ENCODE measurements at regions not wholly inside any gene's neighbourhood (a gene's known extent, or its start where the extent isn't known, plus 50 kb on each side); places are given as distances from the start of the nearest gene placed in this dataset.
"Not testable (repeated sequence)": the region's sequence is repeated elsewhere in the genome, so short reads cannot be mapped to it uniquely, and the experiment has no call there.

- DNase-seq (ENCODE audit: low read depth): no peak
These were observed 55.0 kb upstream of the PPP1R2C start for GRCh38 chrX:42832764-42833549.

DNA sequence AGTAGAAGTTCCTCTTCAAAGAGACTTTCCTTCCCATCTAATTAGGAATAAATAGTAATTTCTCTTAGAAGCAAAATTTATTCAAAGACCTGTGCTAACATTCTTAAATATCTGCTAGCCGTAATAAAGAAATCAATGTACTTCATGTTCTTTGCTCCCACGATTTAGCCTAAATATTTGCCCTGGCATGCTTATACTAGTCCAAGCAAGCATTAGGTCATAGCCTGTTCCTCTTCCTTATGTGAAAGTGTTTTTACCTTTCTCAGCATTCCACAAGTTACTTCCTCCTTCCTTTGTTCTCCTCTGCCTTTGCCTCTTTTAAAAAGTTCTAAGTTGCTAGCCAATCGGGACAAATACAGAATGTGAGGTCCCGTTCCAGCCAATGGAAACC, 55.6 kb upstream of the PPP1R2C start:
- not testable (repeated sequence) for DNase-seq (ENCODE audit: low read depth)

DNA sequence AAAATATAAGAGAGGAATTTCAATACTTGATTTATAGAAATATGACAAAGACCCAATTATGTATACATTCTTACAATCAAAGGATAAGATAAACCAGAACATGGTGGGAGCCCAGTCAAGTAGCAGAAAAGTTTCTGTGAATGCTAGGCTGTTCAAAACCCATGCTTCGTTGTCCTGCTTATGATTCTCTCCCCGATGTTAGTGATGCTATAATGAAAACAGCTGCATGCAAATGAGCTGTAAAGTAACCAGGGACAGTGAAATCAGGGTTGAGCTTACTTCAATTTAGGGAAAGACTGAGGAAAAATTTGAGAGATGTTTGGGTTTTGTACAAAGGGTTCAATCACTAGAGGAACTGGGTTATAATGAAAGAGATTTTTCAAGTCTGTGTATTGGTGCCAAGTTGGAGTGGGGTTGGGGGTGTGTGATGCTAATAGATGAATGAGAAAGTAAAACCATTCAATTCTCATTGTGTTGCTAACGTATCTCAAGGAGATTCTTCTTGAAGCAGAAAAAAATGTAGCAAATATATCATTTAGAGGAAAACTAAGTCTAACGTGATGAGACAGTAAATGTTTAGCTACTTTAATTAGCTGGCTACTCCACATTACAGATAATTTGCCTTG, 59.3 kb upstream of the PPP1R2C start:
- DNase-seq (ENCODE audit: low read depth): no peak

DNA sequence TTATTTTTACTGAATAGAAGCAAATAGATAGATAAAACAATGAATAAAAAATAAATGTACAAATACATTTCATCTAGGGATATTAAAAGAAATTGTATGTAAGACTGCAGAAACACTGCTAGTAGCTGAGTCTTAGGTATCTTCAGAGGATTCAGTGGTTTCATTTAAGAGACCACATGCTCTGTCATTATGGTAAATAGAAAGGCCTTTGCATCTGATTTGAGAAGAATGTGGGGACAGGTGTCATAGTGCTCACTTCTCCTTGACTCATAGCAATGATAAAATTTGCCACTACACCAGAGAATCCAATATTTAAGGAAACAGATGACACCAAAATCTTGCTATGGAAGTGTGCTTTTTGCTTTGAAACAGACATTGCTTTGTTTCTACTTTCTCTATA, 59.8 kb upstream of the PPP1R2C start:
- no peak for DNase-seq (ENCODE audit: low read depth)

GRCh38 chrX:42839632-42840031, 61.7 kb upstream of the PPP1R2C start:
- DNase-seq (ENCODE audit: low read depth): no peak

GRCh38 chrX:42846741-42847140, 68.8 kb upstream of the PPP1R2C start:
- no peak for DNase-seq (ENCODE audit: low read depth)

GRCh38 chrX:42855259-42855658, 77.3 kb upstream of the PPP1R2C start:
- DNase-seq (ENCODE audit: low read depth): no peak

GRCh38 chrX:42857766-42858165, 79.8 kb upstream of the PPP1R2C start:
- DNase-seq (ENCODE audit: low read depth): no peak

- DNase-seq (ENCODE audit: low read depth): no peak
These were observed 91.0 kb upstream of the PPP1R2C start for GRCh38 chrX:42869011-42869410.

GRCh38 chrX:42869659-42870476, 91.9 kb upstream of the PPP1R2C start:
- no peak for DNase-seq (ENCODE audit: low read depth)

GRCh38 chrX:42886519-42886918, 108.6 kb upstream of the PPP1R2C start:
- no peak for DNase-seq (ENCODE audit: low read depth)

- DNase-seq (ENCODE audit: low read depth): no peak
These were observed 123.0 kb upstream of the PPP1R2C start for GRCh38 chrX:42900947-42901346.

DNA sequence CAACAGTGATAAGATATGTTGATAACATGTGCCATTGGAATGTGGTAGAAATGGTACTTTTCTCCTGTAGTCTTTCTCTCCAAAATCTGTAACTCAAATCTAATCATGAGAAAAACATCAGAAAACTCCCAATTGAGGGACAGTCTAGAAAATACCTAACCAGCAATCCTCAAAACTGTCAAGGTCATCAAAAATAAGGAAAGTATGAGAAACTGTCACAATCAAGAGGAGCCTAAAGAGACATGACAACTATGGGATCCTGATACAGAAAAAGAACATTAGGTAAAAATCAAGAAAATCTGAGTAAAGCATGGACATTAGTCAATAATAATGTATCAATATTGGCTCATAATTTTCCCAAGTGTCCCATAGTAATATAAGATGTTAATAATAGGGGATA, 124.5 kb upstream of the PPP1R2C start:
- no peak for DNase-seq (ENCODE audit: low read depth)

GRCh38 chrX:42920752-42921151, 142.8 kb upstream of the PPP1R2C start:
- no peak for DNase-seq (ENCODE audit: low read depth)

- DNase-seq (ENCODE audit: low read depth): no peak
These were observed 152.1 kb upstream of the PPP1R2C start for GRCh38 chrX:42930071-42930470.

GRCh38 chrX:42930951-42931350, 153.0 kb upstream of the PPP1R2C start:
- DNase-seq (ENCODE audit: low read depth): no peak

DNA sequence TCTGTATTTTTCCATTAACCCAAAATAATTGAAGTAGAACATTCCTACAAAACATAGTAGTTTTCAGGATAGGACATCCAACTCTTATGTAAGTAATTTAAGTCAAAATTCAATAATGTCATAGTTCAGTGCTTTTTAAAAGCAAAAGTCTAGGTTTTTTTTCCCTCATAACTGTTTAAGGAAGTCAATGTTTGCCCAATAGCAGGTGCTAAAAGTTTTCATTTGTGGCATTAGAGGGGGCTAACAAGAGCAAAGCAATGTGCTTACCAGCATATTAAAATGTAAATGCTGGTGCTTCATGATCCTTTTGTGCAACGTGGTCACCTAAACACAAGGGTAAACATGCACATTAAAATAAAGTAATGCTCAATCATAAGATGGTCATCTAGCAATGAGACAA, 155.2 kb upstream of the PPP1R2C start:
- DNase-seq (ENCODE audit: low read depth): no peak

GRCh38 chrX:42934020-42934726, 156.2 kb upstream of the PPP1R2C start:
- DNase-seq (ENCODE audit: low read depth): no peak

DNA sequence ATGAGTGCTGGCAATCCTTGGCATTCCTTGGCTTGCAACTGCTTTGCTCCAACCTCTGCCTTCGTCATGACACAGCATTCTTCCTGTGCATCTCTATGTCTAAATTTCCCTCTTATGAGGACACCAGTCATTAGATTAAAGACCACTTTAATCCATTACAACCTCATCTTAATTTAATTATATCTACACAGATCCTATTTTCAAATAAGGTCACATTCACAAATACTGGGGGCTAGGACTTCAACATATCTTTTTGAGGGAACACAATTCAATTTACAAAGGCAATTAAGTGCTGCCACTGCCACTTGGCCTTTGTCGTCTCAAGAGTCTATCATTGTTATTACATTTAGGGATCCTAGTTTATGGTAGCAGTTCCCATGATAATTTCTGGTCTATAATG, 163.7 kb upstream of the PPP1R2C start:
- DNase-seq (ENCODE audit: low read depth): no peak

- no peak for DNase-seq (ENCODE audit: low read depth)
These were observed 165.3 kb upstream of the PPP1R2C start for GRCh38 chrX:42943051-42943974.

DNA sequence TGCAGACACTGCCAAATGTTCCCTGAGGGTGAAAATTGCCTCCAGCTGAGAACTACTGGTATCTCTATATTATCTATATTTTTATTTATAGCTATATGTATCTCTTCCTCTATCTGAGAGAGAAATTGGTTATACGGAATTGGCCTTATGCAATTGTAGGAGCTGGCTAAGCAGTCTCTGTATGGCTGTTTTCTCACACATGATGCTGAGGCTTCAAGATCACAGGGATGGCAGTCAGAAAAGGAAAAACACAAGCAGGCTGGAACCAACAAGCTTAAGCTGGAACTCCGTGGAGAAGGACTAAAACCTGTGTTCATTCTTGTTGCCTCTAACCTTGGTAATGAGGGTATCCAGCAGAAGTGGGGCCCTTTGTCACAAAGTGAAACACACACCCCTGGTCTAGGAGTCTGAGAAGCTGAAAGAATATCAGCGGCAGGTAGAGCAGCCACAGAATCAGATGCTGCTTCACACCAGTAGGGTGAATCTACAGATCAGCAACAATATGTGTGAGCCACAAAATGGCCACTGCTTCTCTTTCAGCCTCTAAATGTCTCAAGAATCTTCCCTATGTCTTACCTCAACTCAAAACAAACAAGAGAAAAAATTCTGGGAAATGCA, 166.5 kb upstream of the PPP1R2C start:
- no peak for DNase-seq (ENCODE audit: low read depth)

All from stimulated activated CD8-positive, alpha-beta memory T cell treated with anti-CD3 and anti-CD28 coated beads, Interleukin-15, amount 100 ng/mL, for 1 hour (primary cell).